ACHN (cell line): ENCODE measurements at regions not wholly inside any gene's neighbourhood (a gene's known extent, or its start where the extent isn't known, plus 50 kb on each side); places are given as distances from the start of the nearest gene placed in this dataset.

Experiments used
- DNase-seq: peaks from one replicate; pipeline ENCODE4 v3.0.0-alpha.2; 2015
- in situ Hi-C: cut with HindIII; loops from 2 replicates; pipeline ENCODE4 v1.10.0; 2017; ENCODE audit warnings: low sequenced_read_pairs, low pct_ligation_motif_present, low pct_unique_long_range_greater_than_20kb

DNA sequence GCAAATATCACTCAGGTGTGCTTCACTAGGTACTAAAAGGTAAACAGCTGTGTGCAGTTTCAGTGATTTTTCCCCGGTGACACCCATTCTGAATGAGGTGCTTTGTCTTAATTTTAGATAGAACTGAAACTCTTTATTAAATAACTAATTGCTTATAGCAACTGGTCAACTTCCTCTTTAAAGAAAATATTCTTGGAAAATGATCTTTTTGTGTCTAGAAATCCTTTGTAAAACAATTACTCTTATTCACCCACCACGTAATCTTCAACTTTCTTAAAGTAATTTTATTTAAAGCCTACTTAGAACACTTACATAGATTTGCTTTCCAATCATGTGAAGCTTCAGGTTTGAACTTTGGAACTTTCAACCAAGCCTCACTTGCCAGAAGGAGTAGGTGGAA lies 57.9 kb upstream of the RMDN2 start:
- in situ Hi-C loops = no loop called here
- no peak for DNase-seq

DNA sequence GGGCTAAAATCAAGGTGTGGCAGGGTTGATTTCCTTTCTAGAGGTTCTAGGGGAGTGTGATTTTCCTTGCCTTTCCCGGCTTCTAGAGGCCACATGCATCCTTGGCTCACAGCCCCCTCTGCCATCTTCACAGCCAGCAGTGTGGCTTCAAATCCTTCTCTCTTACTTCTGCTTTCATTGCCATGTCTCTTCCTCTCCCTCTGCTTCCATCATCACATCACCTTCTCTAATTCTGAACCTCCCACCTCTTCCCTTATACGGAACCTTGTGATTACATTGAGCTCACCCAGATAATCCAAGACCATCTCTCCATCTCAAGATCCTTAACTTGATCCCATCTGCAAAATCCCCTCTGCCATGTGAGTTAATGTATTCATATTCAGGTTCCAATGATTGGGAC lies 56.2 kb upstream of the RMDN2 start:
- in situ Hi-C loops = no loop called here
- DNase-seq = no peak

DNA sequence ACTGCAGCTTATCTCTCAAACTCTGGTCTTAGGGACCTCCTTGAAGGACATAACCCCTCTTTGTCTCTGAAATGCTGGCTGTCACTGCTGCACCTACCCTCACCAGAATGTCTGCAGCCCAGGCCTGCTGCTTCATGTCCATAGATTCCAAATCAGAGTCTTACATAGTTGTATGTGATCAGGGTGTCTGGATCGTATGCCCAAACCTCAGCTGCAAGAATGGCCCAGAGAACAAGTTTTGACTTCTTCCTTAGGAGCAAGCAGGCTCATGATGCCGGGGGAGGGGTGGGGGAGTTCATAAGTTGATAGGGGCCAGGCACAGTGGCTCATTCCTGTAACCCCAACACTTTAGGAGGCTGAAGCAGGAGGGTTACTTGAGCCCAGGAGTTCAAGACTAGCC lies 55.8 kb upstream of the RMDN2 start:
- in situ Hi-C loops = no loop called here
- DNase-seq = no peak

DNA sequence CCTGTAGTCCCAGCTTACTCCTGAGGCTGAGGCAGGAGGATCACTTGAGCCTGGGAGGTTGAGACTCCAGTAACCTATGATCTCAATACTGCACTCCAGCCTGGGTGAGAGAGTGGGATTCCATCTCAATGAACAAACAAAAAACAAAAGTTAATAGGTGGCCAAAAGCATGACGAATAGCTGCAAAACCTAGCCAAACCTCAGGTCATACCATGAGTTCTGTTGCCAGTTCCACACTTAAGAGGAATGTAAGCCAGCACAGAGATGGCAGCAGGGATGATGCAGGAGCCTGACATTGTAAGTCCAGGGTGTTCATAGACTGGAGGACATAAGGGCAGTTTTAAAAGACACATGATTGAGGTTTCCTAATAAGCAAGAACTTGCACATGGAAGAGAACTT lies 55.3 kb upstream of the RMDN2 start:
- DNase-seq = peak; percentile 81
- in situ Hi-C loops = no loop called here

DNA sequence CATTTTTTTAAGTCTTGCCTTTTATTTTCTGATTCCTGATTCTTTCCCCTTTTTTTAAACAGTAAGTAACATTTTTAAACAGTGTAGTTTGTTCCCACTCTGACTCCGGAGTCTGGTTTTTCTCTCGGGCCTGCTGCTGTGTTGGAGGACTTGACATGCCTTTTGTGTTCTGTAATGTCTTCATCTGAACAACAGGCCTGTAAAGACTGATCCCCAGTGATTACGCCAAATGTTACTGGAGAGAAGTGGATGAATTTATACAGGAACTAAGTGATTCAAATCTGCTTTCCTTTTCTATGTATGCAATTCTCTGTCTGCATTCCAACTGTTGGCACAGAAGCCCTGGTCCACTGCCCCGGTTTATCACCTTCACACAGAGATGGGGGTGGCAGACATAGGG lies 54.3 kb upstream of the RMDN2 start:
- in situ Hi-C loops = no loop called here

DNA sequence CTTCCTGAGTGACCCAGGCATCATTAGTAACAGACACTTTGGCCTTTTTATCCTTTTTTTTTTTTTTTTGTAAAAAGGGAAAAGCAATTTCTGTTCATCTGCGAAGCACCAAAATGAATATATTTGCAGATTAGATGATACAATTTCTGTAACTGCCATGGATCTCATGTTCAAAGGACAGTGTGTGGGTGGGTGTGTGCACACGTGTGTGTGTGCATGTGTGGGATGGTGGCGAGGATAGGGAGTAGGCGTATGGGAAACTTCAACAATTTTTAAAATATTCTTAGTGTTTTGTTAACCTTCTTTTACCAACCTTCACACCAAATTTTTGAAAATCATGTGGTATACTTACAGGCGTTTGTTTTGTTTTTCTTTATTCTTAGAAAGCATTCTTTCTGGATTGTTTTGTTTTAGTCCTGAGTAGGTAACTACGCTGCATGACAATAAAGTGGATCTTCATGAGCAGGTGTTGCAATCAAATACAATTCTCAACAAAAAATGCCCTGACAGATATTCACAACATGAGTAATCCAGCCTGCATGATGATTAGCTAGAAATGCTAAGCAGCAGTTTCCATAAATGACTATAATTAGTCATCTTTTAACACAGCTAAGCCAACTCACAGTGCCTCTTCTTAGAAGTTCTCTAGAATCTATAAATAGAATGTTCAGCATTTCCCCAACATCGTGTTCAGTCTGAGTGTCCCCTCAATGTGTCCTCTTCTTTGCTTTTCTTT lies 53.5 kb upstream of the RMDN2 start:
- peak; percentile 50 for DNase-seq
- in situ Hi-C loops = no loop called here

More for the DNA sequence above, 54.3 kb upstream of the RMDN2 start:
- peak; percentile 5 for DNase-seq

DNA sequence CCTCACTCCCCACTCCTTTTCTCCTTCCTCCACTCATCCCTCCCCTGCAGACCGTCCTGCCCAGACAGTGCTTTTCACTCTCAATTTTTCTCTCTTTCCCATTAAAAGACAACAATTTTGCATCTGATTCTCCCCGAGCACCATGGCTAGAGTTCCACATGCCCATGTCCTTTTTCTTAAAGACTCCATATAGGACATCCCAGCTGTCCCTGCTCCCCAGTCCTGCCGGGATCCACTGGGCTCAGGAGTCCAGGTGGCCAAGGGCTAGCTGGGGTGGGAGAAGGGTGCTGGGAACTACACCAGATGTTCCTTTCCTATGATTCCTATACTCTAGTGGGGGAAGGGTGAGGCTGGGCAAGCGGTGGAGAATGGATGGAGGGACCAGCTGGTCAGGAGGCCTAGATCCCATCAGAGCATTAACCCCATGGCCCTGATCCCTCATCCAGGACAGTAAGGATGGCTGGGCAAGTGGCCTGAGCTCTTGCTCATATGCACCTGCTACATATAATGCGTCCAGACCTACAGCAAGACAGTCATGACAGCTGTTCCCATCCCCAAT lies 52.8 kb upstream of the RMDN2 start:
- no peak for DNase-seq
- in situ Hi-C loops = no loop called here

DNA sequence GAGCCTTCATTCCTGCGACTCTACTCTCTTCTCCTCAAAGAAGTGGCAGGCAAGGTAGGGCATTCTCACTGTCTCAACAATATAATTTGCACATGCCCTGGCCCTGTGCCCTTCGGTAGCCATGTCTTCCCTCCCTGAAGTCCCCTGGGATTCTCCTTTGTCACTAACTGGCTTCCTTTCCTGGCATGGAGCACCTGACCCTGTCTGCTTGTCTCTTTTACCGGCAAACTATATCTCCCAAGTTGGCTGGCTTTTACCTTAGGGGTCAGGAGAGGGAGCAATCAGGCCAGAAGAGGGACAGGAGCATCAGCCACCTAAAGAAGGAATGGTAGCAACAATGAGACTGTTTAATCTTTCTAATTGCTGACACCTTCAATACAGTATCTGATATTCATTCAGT lies 51.9 kb upstream of the RMDN2 start:
- in situ Hi-C loops = no loop called here
- DNase-seq = no peak

DNA sequence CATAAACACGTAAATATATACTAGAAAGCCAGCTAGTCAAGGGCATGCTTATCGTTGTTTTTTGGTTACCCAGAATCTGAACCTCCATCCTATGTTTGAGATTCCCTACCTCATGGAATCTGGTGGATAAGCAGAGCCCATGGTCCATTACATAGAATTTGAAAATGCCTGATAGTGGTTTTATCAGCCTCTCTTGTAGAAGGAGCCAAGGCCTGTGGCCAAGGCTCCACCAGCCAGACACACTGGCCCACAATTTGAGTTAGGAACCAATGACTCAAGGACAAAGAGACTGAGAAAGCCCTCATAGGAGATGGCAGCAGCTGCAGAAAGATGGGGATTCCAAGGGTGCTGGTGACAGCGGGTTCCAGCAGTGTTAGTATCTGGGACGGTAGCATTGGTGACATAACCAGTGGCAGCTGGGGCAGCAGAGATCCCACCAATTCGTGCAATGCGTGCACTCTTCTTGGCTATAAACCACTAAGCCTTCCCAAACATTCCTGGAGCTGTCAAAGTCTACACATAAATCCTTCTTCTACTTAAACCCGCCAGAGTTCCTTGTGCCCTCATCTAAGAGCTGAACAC lies 51.2 kb upstream of the RMDN2 start:
- DNase-seq = no peak
- in situ Hi-C loops = no loop called here

DNA sequence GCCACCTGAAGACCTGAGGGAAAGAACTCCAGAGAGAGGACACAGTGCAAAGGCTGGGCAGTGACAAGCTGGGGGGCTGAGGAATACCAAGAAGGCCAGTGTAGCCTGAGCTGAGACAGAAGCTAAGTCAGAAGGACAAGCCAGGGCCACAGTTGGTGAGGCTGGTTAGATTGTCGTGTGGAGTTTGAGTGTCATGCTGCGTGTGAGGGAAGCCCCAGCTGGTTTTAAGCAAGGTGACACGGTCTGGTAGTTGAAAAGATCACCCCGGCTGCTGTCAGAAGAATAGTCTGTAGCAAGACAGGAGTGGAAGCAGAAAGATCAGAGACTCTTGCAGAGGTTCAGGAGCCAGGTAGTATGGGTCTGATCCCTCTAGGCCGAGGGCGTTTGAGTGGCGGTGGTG lies 50.6 kb upstream of the RMDN2 start:
- DNase-seq = no peak
- in situ Hi-C loops = no loop called here
